Pulmonary artery endothelial cell (primary cell): ENCODE measurements at regions not wholly inside any gene's neighbourhood (a gene's known extent, or its start where the extent isn't known, plus 50 kb on each side); places are given as distances from the start of the nearest gene placed in this dataset.

Experiments used
- DNase-seq: peaks from one replicate; pipeline ENCODE4 v3.0.0-alpha.2; 2011; ENCODE audit warnings: low read depth, low spot score

DNA sequence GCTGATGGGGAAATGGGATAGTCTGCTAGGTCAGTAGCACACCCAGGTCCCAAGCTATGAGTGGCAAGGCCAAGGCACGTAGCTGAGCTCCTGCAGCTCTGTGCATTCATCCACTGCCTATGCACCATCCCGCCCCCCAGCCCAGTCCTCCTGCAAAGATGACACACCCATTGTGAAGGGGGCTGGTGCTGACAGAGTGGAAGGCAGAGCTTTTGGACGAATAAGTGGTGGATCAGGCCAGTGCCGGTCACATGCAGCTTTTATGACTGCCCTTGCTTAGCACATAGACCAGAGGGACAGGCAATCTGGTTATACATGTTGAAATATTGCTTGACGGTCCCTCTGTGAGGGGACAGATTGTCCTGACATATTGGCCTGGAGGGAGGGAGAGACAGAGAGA lies 494.3 kb downstream of the PTPRU start:
- DNase-seq = no peak

DNA sequence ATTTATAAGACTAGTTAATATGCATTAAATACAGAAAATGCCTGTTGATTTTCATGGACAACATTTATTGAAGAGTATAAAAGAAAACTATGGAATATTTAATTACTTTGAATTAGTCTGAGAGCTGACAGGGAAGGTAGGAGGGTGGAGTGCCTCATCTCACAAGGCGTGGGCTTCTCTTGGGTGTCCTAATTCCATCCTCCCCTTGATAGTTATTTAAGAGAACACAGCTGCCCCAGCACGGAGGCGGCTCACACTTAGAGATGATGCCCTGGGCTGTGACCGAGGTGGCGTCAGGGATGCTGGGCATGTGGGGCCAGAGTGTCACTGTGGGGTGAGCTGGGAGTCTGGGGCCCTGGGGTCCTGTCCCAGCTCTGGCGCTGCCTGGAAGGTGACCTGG lies 493.0 kb downstream of the PTPRU start:
- no peak for DNase-seq

DNA sequence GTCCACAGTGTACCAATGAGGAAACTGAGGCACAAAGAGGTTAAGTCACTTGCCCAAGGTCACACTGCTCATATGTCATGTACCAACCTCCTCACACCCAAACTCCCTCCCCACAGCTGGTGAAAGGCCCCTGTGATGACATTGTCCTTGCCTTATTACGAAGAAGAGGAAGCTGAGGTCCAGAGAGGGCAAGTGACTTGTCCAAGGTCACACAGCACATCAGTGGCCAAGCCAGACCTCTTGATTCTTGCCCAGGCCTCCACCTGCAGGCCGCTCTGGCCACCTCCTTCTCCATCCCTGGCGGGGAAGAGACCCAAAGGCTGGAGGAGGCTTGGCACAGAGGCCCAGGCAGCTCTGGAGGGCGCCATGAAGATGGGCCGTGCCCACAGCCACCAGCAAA lies 492.4 kb downstream of the PTPRU start:
- DNase-seq = no peak

DNA sequence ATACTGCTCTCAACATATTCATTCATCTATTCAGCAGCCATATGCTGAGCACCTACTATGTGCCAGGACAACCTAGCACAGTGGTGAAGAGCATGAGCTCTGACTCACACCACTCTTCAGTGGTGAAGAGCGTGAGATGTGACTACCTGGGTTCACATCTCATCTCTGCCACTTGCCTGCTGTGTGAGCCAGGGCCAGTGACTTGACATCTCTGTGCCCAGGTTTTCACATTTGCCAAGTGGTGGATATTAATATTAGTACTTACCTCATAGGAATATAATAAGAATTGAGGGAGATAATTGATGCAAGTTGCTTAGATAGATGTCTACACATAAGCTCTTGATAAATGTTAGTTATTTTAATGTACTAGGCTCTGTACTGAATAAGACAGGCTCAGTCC lies 488.9 kb downstream of the PTPRU start:
- no peak for DNase-seq

DNA sequence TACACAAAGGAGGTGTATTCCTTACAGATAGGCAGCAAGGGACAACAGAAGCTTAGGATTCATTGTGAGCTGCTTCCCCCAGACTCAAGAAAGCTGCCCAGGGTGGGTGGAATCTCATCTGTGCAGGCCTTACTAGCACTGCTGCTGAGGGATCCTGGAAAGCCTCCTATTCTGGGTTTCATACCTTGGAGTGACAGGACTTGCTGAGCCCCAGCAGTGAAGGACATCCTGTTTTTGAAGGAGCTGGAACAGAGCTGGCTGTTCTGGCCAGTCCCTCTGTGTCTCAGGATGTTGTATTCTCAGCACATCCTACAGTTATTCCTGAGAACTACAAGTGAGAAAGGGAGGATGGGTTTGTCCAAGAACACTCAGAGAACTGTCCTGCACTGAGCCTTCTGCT lies 486.3 kb downstream of the PTPRU start:
- no peak for DNase-seq

DNA sequence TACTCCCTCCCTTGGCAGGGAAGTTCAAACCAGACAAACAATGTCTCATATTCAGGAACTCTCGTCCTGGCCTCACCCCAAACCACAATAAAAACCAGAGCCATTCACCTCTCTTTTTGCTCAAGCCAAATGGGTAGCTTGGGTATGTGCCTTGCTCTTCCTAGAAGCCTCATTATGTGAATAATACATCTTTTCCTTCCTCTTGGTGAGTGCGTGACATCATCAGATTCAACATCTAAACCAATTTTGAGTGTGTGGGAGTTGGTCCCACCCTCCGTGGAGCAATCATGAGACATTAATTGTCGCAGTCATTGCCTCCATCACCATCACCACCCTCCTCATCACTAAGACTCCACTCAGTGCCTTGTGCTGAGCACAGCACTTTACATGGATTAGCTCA lies 482.9 kb downstream of the PTPRU start:
- DNase-seq = no peak

DNA sequence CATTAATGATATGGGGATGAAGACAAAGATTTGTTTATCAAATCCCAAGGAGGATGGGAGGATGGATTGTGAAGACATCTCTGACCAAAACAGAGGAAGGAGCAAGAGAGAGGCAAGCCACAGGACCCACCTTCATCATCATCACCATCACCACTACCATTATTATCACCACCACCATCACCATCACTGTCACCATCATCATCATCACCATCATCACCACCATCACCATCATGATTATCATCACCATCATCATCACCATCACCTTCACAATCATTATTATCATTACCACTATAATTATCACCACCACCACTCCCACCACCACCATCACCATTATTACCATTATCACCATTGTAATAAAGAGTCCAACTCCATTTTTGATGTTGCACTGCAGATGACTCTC lies 482.5 kb downstream of the PTPRU start:
- DNase-seq = no peak

DNA sequence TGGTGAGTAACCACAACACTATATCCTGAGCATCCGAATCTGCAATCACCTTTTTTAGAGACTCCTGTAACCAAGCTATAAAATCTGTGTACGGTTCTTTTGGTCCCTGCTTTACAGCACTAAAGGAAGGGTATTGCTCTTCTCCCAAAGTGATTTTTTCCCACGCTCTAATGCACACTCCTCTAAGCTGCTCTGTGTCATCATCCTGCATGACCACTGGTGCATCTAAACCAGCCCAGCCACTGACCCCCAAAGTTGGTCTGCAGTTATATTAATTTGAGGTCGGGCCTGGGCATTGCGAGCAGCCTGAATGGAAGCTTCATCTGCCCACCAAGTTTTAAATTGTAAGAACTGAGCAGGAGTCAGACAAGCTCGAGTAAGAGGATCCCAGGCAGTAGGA lies 480.0 kb downstream of the PTPRU start:
- no peak for DNase-seq

DNA sequence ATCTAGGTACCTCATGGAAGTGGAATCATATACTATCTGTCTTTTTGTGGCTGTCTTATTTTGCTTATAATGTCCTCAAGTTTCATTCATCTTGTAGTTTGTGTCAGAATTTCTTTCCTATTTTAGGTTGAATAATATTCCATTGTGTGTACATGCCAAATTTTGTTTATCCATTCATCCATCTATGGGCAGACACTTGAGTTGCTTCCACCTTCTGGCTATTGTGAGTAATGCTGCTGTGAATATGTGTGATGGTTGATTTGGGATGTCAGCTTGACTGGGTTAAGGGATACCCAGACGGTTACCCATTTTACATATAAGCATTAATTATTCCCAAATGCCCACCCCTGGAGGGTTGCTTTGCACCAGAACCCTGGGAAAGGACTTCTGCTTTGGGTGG lies 477.5 kb downstream of the PTPRU start:
- no peak for DNase-seq

DNA sequence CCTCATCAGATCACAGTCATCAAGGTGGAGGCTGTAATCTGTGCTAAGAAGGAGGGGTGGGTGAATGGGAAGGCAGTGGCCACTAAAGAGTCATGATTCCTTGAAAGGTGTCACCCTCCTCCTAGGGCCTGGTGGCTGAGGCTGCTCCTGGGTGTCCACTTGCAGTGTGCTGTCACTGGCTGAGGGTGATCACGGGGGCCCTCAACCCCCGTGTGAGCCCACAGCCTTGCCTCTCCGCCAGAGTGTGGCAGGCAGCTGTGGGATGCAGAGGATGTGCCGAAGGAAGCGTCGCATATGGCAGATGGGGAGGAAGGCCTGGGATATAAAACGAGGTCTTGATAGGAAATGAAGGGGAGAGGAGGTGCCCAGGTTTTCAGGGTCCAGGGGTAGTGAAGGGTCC lies 476.5 kb downstream of the PTPRU start:
- DNase-seq = no peak

DNA sequence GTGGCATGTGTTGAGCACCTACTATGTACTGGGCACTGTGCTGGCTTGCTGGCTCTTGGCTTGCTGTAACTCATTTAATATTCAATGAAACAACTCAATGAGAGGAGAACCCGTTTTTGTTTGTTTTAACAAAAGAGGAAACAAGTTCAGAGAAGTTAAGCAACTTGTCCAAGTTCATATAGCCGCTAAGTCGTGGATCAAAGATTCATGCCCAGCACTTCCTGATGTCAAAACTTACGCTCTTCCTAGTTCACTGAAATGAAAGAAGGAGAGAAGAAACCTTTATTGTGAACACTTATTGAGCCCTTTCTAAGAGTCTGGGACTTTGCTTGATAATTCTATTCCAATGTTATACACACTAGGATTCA lies 475.9 kb downstream of the PTPRU start:
- DNase-seq = no peak

DNA sequence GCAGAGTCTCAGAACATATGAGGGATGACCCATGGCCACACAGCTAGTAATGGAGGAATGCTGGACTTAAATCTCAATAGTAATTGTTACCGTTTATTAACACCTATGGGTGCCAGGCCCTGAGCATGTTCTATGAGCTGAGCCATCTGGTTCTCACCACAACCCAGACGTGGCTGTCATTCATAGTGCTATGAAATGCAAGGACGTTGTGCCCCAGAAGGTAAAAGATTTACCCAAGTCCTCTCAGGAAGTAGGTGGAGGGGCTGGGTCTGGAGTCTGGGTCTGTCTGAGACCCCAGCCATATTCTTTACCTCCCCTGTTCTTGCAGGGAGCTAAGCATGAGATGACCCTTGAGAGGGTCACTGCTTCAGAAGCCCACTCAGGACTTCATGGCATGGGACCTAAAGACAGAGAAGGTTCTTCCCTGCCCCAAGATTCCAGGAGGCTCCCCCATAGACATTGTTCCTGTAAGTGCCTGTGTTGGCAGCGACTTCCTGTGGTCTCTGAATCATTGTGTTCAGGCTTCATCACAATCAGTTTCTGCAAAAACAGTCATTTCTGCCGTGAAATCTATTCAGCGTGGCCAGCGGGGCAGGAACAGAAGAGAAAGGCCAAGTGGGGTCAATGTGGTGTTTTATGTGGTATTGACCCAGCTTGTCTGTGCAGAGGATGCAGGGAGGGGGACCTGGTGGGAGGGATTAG lies 475.4 kb downstream of the PTPRU start:
- peak; percentile 30 for DNase-seq

DNA sequence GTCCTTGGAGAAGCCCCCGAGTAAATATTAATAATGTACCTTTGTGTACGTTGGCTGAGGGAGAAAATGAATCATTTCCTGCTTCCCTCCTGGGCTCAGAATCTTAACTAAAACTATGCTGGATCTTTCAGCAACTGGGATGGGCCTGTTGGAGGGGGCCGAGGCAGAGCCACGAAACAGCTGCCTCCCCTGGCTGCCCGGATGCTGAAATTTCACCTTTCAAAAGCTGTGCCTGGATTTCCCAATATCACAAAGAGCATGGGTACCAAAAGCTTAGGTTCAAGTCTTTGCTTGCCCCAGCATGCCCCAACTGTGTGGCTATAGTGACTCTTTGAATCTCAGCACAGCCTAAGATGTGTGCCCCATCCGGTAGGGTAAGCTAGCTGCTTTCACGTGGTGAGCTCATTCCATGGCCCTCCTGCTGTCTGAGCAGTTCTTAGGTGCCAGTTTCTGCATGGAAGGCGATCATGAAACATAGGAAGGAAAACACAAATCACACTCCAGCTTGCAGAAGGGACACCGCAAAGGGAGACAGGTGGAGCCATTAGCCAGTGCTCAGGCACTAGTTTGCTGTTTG lies 473.5 kb downstream of the PTPRU start:
- peak; percentile 40 for DNase-seq

DNA sequence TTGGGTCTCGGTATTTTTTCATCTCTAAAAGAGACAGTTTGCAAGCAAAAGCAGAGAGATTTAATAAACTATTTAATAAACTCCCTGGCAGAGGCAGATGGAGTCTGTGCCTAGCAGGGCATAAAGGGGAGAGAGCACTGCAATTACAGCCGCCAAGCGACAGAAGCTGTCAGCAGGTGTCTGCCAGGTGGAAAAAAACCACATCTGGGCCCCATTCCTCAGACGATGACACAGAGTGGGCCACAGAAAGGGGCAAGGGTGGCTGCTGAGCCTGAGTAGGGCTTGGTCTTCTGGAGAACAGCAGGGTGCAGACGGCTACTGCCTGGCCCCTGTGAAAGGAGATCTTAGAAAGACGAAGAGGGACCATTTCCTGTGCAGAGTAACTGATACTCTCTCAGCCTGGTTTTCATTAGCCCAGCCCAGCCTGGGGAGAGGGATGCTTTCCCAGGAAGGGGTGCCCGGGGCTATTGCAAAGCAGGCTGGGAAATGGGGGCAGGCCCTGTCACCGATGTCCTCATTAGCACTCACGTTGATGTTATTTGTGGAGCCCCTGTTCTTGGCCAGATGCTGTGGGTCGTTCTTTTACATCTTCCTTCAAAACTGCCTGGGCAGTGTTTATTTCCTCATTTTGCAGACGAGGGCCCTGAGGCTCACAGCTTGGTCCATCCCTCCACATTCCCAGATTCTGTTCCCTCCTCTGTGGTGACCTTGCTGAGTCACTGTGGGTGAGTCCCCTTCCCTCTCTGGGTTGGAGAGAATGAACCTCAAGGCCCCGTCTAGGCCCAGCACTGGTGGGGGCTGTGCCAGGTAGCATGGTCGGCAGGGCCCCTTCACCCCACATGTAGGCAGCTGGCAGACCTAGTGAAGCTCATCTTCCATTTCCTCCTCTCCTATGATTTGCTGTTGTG lies 472.7 kb downstream of the PTPRU start:
- DNase-seq = peak; percentile 30

DNA sequence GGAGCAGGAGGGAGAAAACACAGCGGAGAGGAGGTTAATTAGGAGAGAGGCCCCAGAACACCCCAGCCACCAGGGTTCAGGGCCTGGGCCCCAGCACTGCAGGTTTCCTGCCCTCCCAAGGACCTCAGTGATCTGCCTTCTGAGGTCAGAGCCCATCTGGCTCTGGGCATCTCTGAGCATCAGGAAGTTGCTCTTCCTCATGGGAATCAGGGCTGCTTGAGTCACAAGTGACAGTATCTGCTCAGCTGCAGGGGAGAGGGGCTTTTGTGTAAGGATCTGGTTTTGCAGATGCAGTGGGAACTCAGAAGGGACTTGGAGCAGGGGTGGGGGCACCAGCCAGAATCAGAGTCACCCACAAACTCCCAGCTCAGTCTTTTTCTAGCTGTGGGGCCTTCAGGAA lies 472.1 kb downstream of the PTPRU start:
- peak; percentile 46 for DNase-seq

DNA sequence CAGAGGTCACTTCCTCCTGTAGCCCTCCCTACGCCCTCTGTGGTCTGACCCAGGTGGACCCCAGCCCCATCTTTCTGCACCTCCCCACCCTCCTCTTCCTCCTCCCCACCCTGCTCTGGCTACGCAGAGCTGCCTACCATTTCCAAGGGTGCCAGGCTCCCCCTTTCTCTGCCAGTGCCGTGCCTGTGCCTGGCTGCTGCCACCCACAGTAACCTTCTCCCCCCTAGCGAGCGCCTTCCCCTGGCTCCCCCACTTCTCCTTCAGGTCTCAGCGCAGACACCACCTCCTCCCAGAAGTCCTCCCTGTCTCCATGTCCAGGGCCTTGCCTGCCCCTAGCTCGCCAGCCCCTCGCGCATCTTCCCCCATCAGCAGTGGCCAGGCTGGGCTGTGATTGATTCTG lies 471.5 kb downstream of the PTPRU start:
- DNase-seq = no peak

DNA sequence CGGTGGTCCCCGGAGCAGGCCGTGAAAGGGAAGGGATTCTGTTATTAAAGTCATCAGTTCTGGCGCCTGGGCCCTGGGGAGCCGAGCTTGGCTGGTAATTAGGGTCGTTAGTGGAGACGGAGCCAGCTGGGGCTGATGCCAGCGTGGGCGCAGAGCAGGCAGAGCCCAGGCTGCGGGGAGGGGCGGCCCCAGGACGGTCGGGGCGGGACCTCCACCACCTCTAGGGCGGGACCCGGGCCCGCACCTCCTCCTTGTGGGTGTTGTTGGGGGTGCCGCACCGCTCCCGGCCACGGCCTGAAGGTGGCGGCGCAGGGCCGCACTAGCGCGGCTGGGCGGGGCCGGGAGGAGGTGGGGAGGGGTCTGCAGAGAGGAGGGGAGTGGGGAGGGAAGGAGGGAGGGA lies 470.6 kb downstream of the PTPRU start:
- no peak for DNase-seq

DNA sequence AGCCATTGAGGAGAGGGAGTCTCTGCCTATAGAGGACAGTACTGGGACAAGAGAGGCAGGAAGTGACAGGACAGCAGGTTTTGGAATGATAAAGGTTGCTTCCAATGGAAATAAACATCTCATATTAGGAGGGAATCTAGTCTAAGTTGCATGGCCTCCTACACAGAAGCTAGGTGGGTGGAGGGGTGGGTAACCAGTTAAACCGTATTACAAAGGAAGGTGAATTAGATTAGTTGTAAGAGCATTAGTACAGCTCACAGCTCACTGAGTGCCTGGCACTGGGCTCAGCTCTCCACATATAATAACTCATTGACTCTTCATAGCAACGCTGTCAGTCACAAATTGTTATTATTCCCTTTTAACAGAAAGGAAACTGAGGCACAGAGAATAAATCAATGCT lies 468.1 kb downstream of the PTPRU start:
- DNase-seq = no peak

DNA sequence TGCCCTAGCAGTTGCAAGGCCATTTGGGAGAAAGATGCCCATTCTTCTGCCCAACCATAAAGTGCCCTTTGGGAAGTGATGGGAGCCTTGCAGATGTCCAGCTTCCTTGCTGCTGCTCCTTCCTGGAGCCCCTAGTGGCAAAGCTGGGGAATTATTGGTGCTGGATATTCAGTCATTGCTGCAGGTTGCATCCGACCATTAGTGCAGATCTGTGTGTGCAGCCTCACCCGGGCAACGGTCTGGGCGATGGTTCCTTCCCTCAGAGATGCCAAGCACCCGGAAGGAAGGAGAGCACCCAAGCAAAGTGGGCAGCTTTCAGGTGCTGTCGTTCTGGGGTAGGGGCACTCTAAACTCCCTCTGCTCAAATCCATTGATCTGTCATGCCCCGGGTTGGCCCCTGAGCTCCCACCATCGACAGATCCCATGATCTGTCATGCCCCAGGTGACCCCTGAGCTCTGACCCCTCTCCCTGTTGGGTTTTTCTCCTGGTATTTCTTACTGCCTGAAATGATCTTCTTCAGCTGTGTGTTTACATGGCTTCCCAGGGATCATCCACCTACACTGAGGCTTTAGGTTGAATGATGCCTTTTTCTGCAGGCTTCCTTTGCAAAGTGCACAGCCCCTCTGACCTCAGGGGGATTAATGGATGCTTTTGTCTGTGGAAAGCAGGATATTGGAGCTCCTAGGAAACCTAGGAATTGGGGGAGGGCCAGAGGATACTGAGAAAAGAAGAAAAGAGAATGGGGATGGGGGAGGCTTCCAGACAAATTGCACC lies 467.5 kb downstream of the PTPRU start:
- peak; percentile 19 for DNase-seq

DNA sequence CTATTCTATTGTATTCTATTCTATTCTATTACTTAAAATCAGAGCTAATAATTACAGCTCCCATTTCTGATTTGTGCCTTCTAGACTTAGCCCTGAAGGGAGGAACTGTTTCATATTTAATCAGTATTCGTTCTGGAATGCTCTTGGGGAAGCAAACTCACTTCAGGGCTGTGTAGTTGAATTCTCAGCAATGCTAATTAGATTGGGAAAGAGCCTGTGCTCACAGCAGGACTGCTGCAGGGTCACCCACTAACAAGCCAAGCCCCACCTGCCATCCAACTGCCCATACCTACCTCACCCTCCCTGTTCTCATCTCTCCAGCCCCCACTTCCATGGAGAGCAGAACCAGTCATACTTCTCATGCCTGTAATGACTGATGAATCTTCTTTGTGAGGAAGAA lies 464.2 kb downstream of the PTPRU start:
- DNase-seq = no peak

DNA sequence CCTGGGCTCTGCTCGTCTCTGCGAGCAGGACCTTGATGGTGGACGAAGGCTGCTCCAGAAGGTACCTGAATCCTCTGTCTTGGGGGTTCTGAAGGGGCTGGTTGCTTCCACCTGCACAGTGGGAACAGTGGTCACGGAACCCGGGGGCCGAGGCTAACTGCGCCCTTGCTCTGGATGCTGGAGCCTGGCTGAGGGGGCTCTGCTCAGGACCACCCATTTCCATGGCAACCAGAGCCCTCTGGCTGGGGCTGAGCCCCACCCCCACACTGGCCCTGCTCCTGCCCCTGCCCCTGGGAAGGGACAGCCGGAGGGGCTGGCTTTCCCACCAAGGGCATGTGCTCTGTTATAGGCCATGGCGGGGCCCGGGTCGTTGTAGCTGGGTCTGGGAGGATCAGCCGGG lies 462.3 kb downstream of the PTPRU start:
- DNase-seq = no peak

DNA sequence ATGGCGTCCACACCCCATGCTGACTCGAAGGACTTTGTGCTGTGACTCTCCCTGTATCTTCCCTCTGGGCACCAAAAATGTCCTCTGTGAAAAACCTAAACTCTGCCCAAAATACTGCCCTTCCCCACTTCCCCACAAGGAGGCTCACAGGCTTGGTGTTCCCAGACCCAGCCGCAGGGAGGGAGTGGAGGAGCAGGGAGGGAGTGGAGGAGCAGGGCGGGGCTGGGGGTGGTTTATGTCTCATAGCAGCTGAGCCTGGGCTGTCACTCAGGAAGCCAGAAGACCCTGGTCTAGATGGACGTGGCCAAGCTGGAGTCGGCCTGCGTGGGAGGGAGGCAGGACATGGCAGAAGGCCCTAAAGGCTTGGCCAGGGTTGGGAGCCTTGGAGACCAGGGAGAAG lies 461.7 kb downstream of the PTPRU start:
- DNase-seq = no peak
